Middle frontal gyrus (tissue), 1 donor: ENCODE measurements at regions not wholly inside any gene's neighbourhood (a gene's known extent, or its start where the extent isn't known, plus 50 kb on each side); places are given as distances from the start of the nearest gene placed in this dataset.
"Not testable (repeated sequence)": the region's sequence is repeated elsewhere in the genome, so short reads cannot be mapped to it uniquely, and the experiment has no call there.

Source experiments
- DNase-seq: peaks from one replicate; pipeline ENCODE4 v3.0.0-alpha.2; 2015; ENCODE audit warnings: low spot score; ENCODE audit errors: extremely low spot score

DNA sequence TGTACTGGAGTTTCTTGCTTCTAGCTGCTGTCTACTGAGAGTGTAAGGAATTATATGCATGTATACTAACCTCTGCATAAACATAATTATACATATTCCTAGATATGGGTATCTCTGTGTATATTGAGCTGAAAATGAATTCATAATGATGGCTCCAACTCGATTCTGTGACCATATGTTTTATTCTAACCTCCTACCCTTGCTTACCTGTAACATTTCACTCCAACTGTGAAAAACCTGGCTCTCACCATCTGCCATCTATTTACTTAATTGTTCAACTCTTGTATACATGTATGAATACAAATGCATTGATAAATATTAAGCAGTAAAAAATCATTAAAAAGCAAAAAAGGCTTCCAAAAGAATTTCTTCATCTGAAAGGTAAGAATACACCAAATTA is 1729.5 kb upstream of the SPRY2 start:
- DNase-seq = no peak

DNA sequence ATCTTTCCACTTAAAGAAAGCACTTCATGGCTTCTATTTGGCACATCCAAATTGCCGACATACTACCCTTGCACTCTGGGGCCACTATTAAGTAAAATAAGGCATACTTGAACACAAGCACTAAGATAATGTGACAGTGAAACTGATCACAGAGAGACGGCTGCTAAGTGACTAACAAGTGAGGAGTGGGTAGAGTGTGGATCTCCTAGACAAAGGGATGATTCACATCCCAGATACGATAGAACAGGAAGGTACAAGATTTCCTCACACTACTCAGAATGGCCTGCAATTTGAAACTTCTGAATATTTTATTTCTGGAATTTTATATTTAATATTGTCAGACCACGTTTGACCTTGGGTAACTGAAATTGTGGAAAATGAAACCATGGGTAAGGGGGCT is 1721.8 kb upstream of the SPRY2 start:
- DNase-seq = no peak

DNA sequence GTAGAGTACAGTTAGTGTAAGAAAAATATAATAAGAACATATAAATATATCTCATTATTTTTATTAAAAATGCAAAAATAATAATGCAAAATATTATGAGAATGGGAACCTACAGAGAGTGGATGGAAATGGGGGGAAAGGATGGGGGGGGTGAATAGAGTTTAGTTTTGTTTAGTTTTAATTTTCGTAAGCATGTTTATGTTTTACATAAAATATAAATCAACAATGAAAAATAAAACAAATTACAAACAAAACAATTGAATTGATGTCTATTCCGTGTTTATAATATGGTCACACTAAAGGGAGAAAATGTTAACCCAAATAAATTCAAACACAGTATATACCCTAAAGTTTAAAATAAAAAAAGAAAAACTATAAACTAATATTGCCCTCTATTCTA is 1717.4 kb upstream of the SPRY2 start:
- no peak for DNase-seq

DNA sequence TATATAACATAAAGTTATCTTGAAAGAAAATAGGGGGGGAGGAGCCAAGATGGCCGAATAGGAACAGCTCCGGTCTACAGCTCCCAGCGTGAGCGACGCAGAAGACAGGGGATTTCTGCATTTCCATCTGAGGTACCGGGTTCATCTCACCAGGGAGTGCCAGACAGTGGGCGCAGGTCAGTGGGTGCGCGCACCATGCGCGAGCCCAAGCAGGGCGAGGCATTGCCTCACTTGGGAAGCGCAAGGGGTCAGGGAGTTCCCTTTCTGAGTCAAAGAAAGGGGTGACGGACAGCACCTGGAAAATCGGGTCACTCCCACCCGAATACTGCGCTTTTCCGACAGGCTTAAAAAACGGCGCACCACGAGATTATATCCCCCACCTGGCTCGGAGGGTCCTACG is 1704.4 kb upstream of the SPRY2 start:
- DNase-seq = not testable (repeated sequence)

DNA sequence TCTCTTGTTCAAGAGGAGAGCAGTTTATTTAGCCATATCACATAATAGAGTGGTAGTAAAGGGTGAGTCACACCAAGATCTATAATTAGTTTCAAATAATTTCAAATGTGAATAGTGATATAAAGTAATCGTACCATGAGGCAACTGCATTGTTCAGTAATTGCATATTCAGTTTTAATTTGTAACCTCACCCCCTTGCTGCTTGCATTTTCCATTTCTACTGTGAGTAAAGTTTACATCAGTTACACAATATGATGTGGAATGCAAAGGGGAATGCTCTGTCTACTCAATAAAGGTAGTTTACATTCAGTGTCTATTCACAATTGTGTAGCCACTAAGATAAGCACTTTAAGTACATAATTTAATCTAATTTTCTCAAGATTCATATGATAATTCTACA is 1695.7 kb upstream of the SPRY2 start:
- DNase-seq = no peak

DNA sequence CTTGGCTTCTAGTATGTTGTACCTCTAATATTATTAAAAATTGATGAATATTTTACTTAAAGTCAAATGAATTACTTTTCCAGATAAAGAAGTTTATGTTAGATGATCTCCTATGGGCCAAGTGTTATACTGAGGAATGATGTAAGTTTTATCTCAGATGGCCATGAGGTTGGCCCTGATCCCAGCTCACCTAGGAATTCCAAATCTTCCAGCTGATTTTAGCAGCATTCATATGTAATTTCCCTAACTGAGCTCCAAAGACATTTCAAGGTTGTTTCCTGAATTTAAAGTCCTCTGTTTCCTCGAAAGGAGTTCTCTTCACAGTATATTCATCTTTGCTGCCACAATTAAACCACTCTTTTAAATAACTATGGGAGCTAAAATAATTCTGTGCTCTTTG is 1670.4 kb upstream of the SPRY2 start:
- DNase-seq = no peak

DNA sequence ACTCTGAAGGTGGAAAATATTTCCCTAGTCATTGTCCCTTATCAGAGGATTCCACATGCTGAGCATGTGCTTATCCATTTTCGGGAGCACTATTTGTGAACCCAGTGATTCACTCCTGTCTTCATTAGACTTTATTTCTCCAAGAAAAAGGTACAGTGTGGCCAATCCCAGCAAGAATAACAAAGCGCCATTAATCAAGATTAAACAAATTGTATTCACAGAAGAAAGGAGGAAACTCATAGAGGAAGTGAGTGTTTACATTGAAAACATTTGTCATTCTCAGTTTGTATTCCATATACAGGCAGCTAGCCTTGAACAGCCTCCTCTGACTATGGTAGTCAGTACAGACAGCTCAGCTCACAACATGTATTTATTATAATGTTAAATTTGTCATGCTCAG is 1669.9 kb upstream of the SPRY2 start:
- DNase-seq = no peak

DNA sequence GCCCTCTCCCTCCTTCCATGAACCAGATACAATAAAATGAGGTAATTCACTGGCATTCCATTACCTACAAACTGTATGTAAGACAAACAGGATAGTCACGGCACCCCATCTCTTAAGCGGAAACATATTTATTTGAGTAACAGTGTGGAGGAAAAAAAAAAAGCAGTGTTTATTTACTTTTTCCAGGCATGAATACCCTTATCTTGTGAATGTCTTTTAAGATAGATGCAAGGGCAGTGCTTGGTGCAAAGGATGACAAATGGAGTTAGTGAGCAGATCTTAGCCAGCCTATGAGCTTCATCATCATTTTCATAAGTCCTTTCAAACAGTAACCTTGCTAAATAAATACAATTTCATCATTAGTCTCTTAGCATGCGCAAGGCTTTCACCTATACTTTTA is 1661.8 kb upstream of the SPRY2 start:
- DNase-seq = no peak

DNA sequence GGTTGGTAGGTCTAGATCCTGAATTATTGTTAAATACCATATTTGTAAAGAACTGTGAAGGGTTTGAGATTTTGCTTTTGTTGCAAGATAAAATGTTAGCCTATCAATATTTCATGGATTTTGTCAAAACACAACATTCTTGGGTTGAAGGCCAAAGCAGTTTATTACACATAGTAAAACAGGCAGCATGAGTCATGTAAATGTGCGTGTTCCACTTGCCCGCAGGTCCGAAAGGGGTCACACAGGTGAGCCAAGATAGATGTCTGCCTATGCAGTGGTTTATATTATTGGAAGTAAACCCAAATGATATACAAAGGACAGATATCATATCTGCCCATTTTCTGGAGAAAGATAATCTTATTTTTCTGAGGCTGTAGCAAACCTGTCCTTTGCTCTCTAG is 1654.4 kb upstream of the SPRY2 start:
- DNase-seq = no peak

DNA sequence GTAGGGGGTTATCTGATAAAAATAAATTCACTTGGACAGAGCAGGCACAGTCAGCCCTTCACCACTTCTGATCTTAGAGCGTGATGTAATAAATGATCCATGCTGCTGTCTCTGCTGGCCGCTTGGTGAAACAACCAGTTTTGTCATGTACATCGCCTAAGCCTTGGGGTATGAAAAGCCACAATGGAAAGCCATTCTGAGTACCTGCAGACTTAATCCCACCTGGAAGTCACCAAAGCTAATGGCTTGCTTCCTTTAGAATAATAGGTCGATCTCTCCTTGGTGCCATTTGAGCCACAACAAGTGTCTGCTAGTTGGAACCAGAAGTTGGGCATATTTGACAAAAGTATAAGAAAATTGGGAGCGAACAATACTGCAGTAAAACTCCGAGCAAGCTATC is 1649.7 kb upstream of the SPRY2 start:
- DNase-seq = no peak

DNA sequence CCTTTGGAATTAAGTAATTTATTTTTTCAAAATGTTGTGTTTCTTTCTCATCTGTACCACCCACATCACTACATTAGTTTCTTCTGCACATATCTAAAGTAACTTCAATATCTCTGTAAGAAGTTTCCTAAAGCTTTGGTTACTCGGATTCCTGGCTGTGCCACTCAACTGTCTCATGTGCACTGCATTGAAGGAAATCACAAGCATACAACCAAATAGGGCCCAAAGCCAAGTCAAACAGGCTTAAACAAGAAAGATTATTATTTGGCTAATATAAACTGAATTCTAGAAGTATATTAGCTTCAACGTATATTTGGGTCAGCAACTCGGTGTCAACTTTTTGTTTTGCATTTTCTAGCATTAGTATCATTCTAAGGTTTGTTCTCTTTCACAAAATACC is 1647.6 kb upstream of the SPRY2 start:
- no peak for DNase-seq

DNA sequence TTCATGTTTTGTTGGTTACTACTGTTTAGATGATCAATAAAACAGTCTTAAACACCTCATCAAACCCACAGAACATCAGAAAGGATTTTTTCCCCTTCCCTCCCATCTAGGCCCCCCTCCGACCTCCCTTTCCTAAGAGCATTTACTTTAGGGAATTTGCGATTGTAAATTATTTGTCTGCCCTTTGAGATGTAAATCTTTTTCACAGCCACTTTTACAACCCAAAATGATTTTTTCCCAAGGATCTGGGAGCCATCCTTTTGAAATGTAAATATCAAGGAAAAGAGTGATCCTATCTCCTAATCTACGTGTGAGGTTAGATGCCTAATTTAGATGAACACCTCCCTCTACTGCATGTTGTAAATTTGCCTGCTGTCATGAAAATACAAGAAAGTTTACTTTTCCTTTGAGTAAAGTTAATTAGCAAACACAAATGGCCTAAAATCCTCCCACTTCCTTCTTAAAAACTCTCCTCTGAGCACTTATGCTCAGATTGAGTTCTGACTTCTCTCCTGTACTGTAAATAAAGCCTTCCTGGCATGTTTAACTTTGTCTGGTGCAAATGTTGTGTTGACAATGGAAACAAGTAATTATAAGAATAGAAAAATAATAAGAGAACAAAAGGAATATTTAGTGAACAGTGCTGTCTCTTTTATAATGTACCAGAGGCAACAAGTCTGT is 1646.9 kb upstream of the SPRY2 start:
- no peak for DNase-seq

DNA sequence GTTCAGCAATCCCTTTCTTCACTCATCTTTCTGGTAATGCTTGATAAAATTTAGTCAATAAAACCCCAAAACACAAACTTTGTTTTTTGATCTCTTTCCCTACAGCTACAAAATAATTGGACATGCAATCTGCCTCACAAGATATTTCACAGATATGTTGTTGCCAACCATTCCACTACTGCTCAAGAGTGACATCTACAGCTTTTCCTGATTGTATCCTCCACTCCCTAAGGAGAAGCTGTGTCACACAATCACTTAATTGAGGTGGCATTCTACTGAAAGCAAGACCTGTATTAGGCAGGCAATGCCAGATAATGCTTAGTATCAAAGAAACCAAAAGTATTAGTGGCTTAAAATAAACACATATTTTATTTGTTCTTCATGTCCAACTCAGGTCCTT is 1646.2 kb upstream of the SPRY2 start:
- no peak for DNase-seq

DNA sequence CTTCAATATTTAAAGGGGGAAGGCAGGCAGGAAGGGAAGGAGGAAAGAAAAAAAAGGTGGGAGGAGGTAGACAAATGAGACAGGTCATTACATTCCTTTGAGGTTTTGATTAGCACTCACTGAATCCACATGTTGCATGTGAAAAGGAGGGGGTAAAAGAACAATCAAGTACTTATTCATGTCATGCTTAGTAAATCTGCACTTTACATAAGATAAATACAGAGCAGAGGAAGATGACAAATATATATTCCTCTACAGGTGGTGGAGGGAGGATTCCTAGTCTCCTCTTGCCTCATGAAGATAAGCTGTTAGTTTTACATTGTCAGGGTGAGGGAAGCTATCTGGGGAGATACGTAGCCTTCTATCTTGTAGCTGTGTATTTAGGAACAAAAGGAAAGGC is 1645.4 kb upstream of the SPRY2 start:
- DNase-seq = no peak

DNA sequence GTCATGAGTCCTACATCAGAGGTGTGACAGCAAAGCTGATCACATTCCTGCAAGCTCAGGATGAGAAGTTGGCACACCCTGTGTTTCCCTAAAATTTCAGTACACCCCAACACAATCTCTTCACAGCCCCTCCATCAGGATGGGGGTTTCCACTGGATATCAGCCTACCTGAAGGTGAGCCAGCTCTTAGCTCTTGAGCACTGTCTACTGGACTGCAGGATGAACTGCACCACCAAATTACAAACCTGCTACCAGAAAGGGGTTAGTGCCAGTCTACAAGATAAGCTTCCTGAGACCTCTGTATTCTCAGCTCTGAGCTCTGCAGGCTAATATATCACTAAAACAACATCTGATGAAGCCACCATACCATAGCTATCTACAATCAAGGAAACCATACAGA is 1616.2 kb upstream of the SPRY2 start:
- DNase-seq = no peak

DNA sequence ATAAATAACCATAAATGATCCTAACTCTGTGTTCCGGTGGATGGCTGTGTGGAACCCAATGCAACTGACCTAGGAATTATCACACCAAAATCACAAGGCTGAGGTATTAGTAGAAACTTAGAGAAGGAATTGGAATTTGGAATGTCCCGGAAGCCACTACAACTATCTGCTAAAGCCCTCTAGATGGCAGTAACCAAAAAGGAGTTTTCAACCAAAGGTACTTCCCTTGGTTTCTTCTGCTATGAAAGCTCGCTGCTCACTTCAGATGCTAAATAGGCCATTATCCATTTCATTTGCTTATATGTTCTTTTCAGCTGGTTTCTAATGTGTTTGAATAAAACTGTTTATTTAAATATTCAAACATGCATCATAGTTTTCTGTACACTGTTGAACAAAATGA is 1589.1 kb upstream of the SPRY2 start:
- DNase-seq = peak; percentile 20

DNA sequence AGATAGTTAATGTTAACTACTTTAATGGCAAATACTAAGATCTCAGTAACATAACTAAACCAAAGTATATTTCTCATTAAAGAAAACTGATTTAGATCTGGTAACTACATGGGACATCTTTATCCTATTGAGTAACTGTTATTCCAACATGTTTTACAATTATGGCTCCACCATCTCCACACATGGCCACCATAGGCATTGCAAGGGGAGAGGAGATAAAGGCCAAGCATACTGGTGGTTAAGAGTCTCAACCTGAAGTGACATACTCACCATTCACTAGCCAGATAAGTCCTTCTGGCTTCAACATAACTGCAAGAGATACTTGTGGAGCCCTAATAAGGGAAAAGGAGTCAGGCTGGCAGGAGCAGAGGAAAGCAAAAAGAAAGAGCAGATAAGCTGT is 1586.4 kb upstream of the SPRY2 start:
- no peak for DNase-seq

DNA sequence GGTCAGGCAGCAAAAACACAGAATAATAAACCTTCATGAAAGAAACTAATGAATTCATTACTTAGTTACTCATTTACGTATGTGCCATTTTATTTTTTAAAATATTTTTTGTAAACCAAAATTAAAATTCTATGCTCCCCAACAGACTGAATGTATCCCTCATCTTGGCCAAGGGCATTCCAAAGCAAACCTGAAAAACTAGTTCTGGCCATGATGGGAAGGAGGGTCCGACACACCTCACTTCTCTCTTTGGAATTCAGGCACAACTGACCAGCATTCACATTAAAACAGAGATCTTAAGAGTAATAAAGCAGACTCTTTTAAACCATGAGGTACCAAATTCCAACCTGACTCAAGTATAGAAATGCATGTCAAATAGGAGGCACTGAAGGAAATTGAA is 1576.9 kb upstream of the SPRY2 start:
- no peak for DNase-seq

DNA sequence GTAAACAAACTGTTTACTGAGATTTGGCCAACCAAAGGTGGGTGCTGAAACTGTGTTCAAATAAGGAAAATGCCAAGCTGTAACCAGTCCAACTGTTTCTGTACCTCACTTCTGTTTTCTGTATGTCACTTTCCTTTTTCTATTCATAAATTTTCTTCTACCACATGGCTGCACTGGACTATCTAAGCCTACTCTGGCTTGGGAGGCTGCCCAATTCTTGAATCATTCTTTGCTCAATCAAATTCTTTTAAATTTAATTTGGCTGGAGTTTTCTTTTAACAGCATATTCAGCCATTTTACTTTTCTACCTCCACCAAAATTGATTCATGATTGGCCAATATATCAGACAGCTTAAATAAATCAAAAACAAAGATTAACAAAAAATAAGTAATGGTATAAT is 1575.5 kb upstream of the SPRY2 start:
- no peak for DNase-seq

DNA sequence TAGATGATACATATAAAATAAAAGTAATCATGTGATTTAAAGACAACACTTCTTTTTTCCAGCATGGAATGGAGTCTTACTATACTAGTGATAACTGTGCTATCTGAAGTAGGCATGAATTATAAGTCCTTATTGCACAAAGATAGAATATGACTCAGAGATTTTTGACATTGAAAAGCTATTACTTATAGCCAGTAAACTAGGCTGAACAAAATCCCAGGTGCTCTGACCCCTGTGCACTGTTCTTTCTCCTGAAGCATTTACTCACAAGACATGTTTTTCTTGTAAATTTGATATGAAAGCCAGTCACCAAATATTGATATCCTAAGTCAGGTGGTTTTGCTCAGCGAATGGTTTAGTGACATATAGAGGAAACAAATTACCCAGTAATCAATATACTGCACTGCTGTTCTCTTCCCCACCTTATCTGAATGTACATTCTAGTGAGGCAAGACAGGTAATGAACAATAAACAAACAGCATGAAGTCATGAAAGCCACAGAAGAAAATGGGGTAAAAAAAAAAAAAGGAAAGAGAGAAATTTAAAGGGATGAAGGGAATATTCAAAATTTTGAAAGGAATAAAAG is 1567.0 kb upstream of the SPRY2 start:
- DNase-seq = no peak

DNA sequence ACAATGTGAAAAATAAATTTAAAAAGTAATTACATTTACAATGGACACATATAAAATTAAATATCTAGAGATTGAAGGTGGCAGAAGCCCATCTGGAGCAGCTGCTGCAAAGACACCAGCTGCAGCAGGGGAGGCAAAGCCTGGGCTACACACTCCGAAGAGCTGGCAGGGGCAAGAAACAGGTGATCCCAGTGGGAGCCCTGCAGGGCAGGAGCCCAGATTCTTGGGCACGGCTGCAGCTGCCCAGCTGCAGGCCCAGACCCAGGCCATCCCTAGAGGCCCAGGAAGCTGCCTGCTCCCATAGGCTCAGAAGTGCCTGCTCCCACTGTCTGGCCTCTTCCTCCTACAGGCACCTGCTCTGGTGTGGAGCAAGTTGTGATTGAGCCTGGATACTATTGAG is 1547.9 kb upstream of the SPRY2 start:
- DNase-seq = no peak

DNA sequence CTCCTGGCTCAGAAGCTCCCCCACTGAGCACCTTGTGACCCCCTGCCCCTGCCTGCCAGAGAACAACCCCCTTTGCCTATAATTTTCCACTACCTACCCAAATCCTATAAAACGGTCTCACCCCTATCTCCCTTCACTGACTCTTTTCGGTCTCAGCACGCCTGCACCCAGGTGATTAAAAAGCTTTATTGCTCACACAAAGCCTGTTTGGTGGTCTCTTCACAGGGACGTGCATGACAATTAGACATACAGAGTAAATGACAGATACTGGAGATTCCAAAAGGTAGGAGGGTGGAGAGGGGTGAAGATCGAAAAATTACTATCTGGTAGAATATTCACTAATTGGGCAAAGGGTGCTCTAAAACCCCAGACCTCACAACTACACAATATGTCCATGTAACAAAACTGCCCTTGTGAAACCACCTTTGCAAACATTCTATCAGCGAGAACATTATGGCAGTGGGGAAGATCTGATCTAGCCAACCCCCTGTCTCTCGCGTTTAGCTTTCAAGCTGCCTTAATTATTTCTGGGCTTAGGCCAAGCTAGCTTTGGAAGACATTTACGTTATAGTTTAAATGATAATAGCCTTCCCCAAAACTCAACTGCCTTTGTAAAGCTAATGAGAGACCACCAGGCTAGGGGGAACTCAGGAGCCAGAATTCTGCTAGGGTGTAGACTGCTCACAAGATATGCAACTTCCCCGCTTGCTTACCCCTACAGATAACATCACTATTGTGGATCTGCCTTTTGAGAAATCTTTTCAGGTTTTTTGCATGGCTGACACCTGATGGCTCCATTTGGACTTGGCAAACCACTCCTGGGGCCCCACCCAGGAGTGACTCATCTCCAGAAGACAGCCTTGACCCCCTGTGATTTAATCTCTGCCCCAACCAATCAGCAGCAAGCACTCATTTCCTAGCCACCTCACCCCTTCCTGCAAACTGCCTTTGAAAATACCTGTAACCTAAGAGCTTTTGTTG is 1534.0 kb upstream of the SPRY2 start:
- no peak for DNase-seq

DNA sequence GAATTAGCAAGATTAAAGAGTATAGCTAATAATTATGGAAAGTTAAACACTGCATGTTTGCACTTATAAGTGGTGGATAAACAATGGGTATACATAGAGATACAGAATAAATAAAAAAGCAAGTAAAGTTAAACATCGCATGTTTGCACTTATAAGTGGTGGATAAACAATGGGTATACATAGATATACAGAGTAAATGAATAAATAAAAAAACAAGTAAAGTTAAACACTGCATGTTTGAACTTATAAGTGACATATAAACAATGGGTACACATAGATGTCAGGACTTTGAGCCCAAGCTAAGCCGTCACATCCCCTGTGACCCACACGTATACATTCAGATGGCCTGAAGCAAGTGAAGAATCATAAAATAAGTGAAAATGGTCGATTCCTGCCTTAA is 1533.3 kb upstream of the SPRY2 start:
- no peak for DNase-seq
